Sigmoid colon (tissue), 6 donors: ENCODE measurements at regions not wholly inside any gene's neighbourhood (a gene's known extent, or its start where the extent isn't known, plus 50 kb on each side); places are given as distances from the start of the nearest gene placed in this dataset.
"Not testable (repeated sequence)": the region's sequence is repeated elsewhere in the genome, so short reads cannot be mapped to it uniquely, and the experiment has no call there.

Experiments used
- DNase-seq: peaks from one replicate; pipeline ENCODE4 v3.0.0-alpha.2; 2019
- H3K27ac ChIP-seq, 4 donors: fragments of 200-600 bp; sonication (generic); one replicate each; pipeline ENCODE4 v1.5.1; 2016 to 2019; ENCODE audit warnings: mild to moderate bottlenecking in 1 of 4
- H3K27me3 ChIP-seq, 3 donors: fragments of 200-600 bp; sonication (generic); one replicate each; pipeline ENCODE4 v1.5.1; 2019; ENCODE audit warnings: mild to moderate bottlenecking in 1 of 3
- H3K36me3 ChIP-seq, 4 donors: fragments of 200-600 bp; sonication (generic); one replicate each; pipeline ENCODE4 v1.5.1; 2016 to 2019
- H3K4me1 ChIP-seq, 4 donors: fragments of 200-600 bp; sonication (generic); one replicate each; pipeline ENCODE4 v1.5.1; 2017 to 2019
- H3K4me3 ChIP-seq, 4 donors: fragments of 200-600 bp; sonication (generic); one replicate each; pipeline ENCODE4 v1.5.1; 2017 to 2019; ENCODE audit warnings: mild to moderate bottlenecking in 2 of 4, moderate library complexity in 1 of 4
- H3K9me3 ChIP-seq, 4 donors: fragments of 200-600 bp in 3 of 4; sonication (generic) in 3 of 4; one replicate each; pipeline versions ENCODE4 v1.5.1 to v1.6.1; 2013 to 2019
- EP300 ChIP-seq, 4 donors: sonication (generic); formaldehyde crosslinking; IDR thresholded peaks; one replicate each; pipeline ENCODE4 v1.6.1; 2017; ENCODE audit warnings: antibody characterized with exemption in 4 of 4
- POLR2A ChIP-seq, 2 donors: fragments of 450-650 bp; IDR thresholded peaks; one replicate each; pipeline ENCODE4 v1.6.1; 2016; ENCODE audit warnings: antibody characterized with exemption in 2 of 2, mild to moderate bottlenecking in 2 of 2, moderate library complexity in 2 of 2
- POLR2AphosphoS5 ChIP-seq, 4 donors: sonication (generic); formaldehyde crosslinking; IDR thresholded peaks; one replicate each; pipeline ENCODE4 v1.6.1; 2017; ENCODE audit warnings: antibody characterized with exemption in 4 of 4
- WGBS, 2 donors: extraction: QIAGEN DNeasy Blood & Tissue Kit; methylation state at CpG; one replicate each; pipeline ENCODE4 v1.1.7; 2013; 5-methylcytosine and 5-hydroxymethylcytosine counted together
- intact Hi-C: fragments of 100-400 bp; cut with DNase I; formaldehyde crosslinking; loops from one replicate; pipeline ENCODE4 v1.15.1; 2023
- TF ChIP-seq, protein P1 (sequence below), 4 experiments: fragments of 450-650 bp in 3 of 4; fragments of 200-600 bp in 1 of 4; IDR thresholded peaks; one replicate each; pipeline ENCODE4 v1.5.1; 2016 to 2019; ENCODE audit warnings: antibody characterized with exemption in 4 of 4, mild to moderate bottlenecking in 3 of 4, moderate library complexity in 2 of 4
- donor health status: healthy with polysubstance abuse.
- donor health status: healthy.

- no peak for DNase-seq
- Histone ChIP-seq H3K9me3 (no peaks in the 10 kb centered on the region), H3K4me1 (no peaks in the 10 kb centered on the region), H3K36me3 (no peaks in the 10 kb centered on the region), H3K27ac (no peak overlapping the region), H3K27me3 (peaks cover 0 to 3% (median 0%) of the 10 kb centered on the region in 3 donors), H3K4me3 (no peak overlapping the region)
- intact Hi-C loops: no loop called here
- WGBS, 2 donors: 62 to 81% methylated on average over 2 of the region's 2 CpGs
- TF ChIP-seq, protein P1, sequence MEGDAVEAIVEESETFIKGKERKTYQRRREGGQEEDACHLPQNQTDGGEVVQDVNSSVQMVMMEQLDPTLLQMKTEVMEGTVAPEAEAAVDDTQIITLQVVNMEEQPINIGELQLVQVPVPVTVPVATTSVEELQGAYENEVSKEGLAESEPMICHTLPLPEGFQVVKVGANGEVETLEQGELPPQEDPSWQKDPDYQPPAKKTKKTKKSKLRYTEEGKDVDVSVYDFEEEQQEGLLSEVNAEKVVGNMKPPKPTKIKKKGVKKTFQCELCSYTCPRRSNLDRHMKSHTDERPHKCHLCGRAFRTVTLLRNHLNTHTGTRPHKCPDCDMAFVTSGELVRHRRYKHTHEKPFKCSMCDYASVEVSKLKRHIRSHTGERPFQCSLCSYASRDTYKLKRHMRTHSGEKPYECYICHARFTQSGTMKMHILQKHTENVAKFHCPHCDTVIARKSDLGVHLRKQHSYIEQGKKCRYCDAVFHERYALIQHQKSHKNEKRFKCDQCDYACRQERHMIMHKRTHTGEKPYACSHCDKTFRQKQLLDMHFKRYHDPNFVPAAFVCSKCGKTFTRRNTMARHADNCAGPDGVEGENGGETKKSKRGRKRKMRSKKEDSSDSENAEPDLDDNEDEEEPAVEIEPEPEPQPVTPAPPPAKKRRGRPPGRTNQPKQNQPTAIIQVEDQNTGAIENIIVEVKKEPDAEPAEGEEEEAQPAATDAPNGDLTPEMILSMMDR (IDR thresholded peaks at IDR 0.05): no peak
- TF ChIP-seq POLR2A (IDR thresholded peaks at IDR 0.05): no peak
- no peak for TF ChIP-seq EP300 (IDR thresholded peaks at IDR 0.05)
- no peak for TF ChIP-seq POLR2AphosphoS5 (IDR thresholded peaks at IDR 0.05)
Observed at GRCh38 chr14:106620368-106620767, 1094.0 kb downstream of the TMEM121 start.

- Histone ChIP-seq H3K27me3 (peaks cover 0 to 3% (median 0%) of the 10 kb centered on the region in 3 donors), H3K4me3 (no peak overlapping the region), H3K36me3 (no peaks in the 10 kb centered on the region), H3K27ac (no peak overlapping the region), H3K9me3 (no peaks in the 10 kb centered on the region), H3K4me1 (no peaks in the 10 kb centered on the region)
- WGBS, 2 donors: 49 to 70% methylated on average over 12 of the region's 12 CpGs
- TF ChIP-seq POLR2AphosphoS5 (IDR thresholded peaks at IDR 0.05): no peak
- no peak for TF ChIP-seq POLR2A (IDR thresholded peaks at IDR 0.05)
- no peak for TF ChIP-seq EP300 (IDR thresholded peaks at IDR 0.05)
- TF ChIP-seq, protein P1 (IDR thresholded peaks at IDR 0.05): no peak
- no peak for DNase-seq
- intact Hi-C loops: no loop called here
Observed at GRCh38 chr14:106622200-106622745, 1095.9 kb downstream of the TMEM121 start.

DNA sequence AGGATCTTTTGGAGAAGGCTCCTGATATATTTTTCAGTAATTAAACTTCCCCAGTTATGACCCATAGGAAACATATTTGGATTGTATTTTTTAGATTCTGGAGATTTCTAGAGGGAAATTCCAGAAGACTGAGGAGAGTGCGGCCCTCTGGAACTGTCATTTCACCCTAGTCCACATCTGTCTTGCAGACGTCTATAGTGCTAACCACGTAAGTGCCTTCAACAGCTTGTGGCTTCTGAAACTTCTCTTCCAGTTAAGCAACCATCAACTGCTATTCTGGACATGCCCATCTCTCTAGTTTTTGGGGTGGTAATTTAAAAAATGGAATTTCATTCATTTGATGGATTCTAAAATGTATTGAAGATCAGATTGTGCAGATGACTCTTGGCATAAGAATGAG lies 1098.8 kb downstream of the TMEM121 start:
- H3K27ac ChIP-seq: no peak overlapping the region
- TF ChIP-seq, protein P1 (IDR thresholded peaks at IDR 0.05): no peak
- TF ChIP-seq POLR2AphosphoS5 (IDR thresholded peaks at IDR 0.05): no peak
- no peak for TF ChIP-seq POLR2A (IDR thresholded peaks at IDR 0.05)
- TF ChIP-seq EP300 (IDR thresholded peaks at IDR 0.05): no peak
- H3K4me1 ChIP-seq: no peaks in the 10 kb centered on the region
- no peak for DNase-seq
- no peaks in the 10 kb centered on the region for H3K36me3 ChIP-seq
- 60 to 86% methylated on average over 3 of the region's 3 CpGs for WGBS, 2 donors
- H3K4me3 ChIP-seq: no peak overlapping the region
- intact Hi-C loops: no loop called here
- peaks cover 0 to 3% (median 0%) of the 10 kb centered on the region in 3 donors for H3K27me3 ChIP-seq
- no peaks in the 10 kb centered on the region for H3K9me3 ChIP-seq

- peaks cover 0 to 14% (median 0%) of the 10 kb centered on the region in 3 donors for H3K27me3 ChIP-seq
- WGBS, 2 donors: 43 to 60% methylated on average over 4 of the region's 4 CpGs
- intact Hi-C loops, H3K9me3 ChIP-seq, H3K27ac ChIP-seq, H3K4me3 ChIP-seq, H3K36me3 ChIP-seq, DNase-seq, H3K4me1 ChIP-seq: not testable (repeated sequence)
Observed at GRCh38 chr14:106626469-106626868, 1100.1 kb downstream of the TMEM121 start.

- H3K4me3 ChIP-seq, H3K36me3 ChIP-seq, DNase-seq, H3K4me1 ChIP-seq, H3K9me3 ChIP-seq, intact Hi-C loops, H3K27ac ChIP-seq: not testable (repeated sequence)
- peaks cover 0 to 16% (median 0%) of the 10 kb centered on the region in 3 donors for H3K27me3 ChIP-seq
- 17 to 40% methylated on average over 20 of the region's 22 CpGs for WGBS, 2 donors
Observed at GRCh38 chr14:106626942-106627588, 1100.7 kb downstream of the TMEM121 start.

DNA sequence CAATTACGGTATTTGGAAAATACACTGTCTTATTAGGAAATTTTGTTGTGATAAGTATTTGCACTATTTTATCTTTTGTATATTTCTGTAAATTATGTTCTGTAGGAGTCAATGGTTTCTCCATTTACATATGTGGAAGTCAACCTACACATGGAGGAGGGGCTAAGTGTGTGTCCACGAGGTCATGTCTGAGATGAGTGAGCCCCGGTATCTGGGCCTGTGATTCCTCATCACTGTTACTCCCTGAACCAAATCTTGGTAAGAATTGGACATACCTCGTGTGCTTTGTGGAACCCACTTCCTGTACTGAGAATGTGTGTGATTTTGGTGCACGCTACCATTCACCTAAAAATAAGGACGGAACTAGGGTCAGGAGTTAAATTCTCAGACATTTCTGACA lies 1105.5 kb downstream of the TMEM121 start:
- Histone ChIP-seq H3K27ac (no peak overlapping the region), H3K9me3 (no peaks in the 10 kb centered on the region), H3K4me3 (no peak overlapping the region), H3K36me3 (no peaks in the 10 kb centered on the region), H3K4me1 (no peaks in the 10 kb centered on the region), H3K27me3 (peaks cover 0 to 13% (median 0%) of the 10 kb centered on the region in 3 donors)
- no peak for TF ChIP-seq POLR2A (IDR thresholded peaks at IDR 0.05)
- TF ChIP-seq, protein P1 (IDR thresholded peaks at IDR 0.05): no peak
- no peak for TF ChIP-seq EP300 (IDR thresholded peaks at IDR 0.05)
- TF ChIP-seq POLR2AphosphoS5 (IDR thresholded peaks at IDR 0.05): no peak
- DNase-seq: no peak
- WGBS, 2 donors: 52 to 86% methylated on average over 6 of the region's 6 CpGs
- intact Hi-C loops: no loop called here
